Mucosa of descending colon (tissue), 3 donors: ENCODE measurements at regions not wholly inside any gene's neighbourhood (a gene's known extent, or its start where the extent isn't known, plus 50 kb on each side); places are given as distances from the start of the nearest gene placed in this dataset.

Experiments used
- ATAC-seq: fragments of 200-7000 bp; cut with Tn5 transposase; one replicate; pipeline ENCODE4 v1.9.1; 2020; ENCODE audit warnings: mild to moderate bottlenecking, moderate library complexity
- DNase-seq, 3 donors: peaks; one replicate each; pipeline ENCODE4 v3.0.0-alpha.2; 2020
- H3K36me3 ChIP-seq: fragments of 200-600 bp; one replicate; pipeline ENCODE4 v1.8.0; 2021; ENCODE audit warnings: low read depth, mild to moderate bottlenecking
- H3K4me1 ChIP-seq: fragments of 200-600 bp; one replicate; pipeline ENCODE4 v1.8.0; 2021; ENCODE audit warnings: low read depth, mild to moderate bottlenecking
- H3K4me3 ChIP-seq: fragments of 200-600 bp; one replicate; pipeline ENCODE4 v1.8.0; 2021; ENCODE audit warnings: mild to moderate bottlenecking
- H3K9me3 ChIP-seq: fragments of 200-600 bp; one replicate; pipeline ENCODE4 v1.8.0; 2021; ENCODE audit warnings: mild to moderate bottlenecking
- intact Hi-C, 2 donors: fragments of 100-400 bp; cut with DNase I in 1 of 2; cut with micrococcal nuclease in 1 of 2; formaldehyde crosslinking; loops; one replicate each; pipeline versions ENCODE4 v1.11.0 to v1.11.1; 2022; cut with DNase I, micrococcal nuclease
- TF ChIP-seq, protein P1 (sequence below): fragments of 200-600 bp; IDR thresholded peaks from one replicate; pipeline ENCODE4 v1.8.0; 2022; ENCODE audit warnings: antibody characterized with exemption, mild to moderate bottlenecking
- donor health status: DM: no; HTN: no; CAD: no; lungs with moderate emphysema.
- donor health status: DM: no; HTN: no; CAD: no.
- donor health status: DM: no; HTN: yes; CAD: no.

DNA sequence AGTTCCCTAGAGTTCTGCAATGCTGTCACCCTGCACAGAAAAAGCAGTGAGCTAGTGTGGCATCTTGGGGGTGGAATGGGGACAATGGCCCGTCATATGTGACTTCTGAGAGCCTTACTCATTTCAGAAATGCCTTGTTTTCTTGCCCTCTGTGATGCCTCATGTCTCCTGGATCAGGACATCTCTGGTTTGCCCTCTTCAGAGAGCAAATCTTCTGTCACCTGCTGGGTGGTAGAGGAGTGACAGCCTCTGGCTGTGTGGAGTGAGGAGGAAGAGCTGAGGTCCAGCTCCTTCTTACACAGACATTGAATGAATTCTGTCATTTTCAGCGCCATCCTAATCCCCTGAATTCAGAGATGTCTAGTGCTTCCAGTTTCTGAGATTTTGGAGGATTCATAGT, 55.6 kb upstream of the PHLPP1 start:
- no peaks in the 10 kb centered on the region for H3K36me3 ChIP-seq
- no peak for DNase-seq
- no peaks in the 10 kb centered on the region for H3K9me3 ChIP-seq
- TF ChIP-seq, protein P1, sequence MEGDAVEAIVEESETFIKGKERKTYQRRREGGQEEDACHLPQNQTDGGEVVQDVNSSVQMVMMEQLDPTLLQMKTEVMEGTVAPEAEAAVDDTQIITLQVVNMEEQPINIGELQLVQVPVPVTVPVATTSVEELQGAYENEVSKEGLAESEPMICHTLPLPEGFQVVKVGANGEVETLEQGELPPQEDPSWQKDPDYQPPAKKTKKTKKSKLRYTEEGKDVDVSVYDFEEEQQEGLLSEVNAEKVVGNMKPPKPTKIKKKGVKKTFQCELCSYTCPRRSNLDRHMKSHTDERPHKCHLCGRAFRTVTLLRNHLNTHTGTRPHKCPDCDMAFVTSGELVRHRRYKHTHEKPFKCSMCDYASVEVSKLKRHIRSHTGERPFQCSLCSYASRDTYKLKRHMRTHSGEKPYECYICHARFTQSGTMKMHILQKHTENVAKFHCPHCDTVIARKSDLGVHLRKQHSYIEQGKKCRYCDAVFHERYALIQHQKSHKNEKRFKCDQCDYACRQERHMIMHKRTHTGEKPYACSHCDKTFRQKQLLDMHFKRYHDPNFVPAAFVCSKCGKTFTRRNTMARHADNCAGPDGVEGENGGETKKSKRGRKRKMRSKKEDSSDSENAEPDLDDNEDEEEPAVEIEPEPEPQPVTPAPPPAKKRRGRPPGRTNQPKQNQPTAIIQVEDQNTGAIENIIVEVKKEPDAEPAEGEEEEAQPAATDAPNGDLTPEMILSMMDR, result no peak
- intact Hi-C loops, result no loop called here
- H3K4me1 ChIP-seq, result no peaks in the 10 kb centered on the region
- no peak overlapping the region for H3K4me3 ChIP-seq
- ATAC-seq, result no peak

DNA sequence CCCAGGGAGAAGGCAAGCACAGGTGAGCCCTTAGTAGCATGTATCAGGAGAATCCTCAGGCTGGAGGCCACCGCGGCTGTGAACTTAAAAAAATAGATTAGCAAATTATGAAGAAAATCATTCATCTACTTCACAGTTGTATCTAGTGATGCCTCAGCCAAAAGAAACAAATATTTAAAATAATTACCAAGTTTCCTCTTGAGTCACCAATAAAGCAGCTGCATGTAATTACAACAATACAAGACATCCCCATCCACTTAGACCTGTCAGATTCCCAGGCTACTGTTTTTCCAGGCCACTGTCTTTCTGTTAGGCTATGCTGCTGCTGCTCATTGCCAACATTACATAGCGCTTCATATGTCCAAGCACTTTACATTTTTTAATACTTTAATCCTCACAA, 54.6 kb upstream of the PHLPP1 start:
- TF ChIP-seq, protein P1, result no peak
- Histone ChIP-seq H3K4me1 (no peaks in the 10 kb centered on the region), H3K9me3 (no peaks in the 10 kb centered on the region), H3K36me3 (no peaks in the 10 kb centered on the region), H3K4me3 (no peak overlapping the region)
- no peak for ATAC-seq
- intact Hi-C loops, result no loop called here
- DNase-seq, result no peak

DNA sequence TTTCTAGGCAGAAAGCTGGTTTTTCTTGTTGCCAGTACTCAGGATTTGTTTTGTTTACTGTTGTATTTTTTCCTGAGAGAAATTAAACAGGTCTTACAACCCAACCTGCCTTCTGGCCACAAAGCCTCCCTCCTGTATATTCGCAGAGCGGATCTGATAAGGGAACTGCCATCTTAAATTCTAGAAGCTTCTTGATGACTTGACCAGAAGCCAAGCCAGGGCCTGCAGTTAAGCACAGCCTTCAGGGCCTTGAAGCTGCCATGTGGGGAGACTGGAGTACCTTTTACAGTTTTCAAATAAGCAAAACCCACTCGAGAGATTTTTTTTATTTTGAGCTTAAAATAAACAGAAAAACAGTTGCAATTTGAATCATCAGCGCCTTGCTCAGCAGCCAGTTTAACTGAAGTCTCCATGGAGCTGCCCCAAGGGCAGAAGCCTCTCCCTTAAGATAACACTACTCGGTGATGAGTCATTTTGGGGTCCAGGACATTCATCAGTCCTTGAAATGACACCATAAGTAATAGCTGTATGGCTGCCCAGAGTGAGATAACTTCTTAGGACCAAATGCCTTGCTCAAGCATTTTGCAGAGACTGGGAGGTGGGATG, 51.5 kb upstream of the PHLPP1 start:
- Histone ChIP-seq H3K4me1 (no peaks in the 10 kb centered on the region), H3K9me3 (no peaks in the 10 kb centered on the region), H3K4me3 (no peak overlapping the region), H3K36me3 (no peaks in the 10 kb centered on the region)
- ATAC-seq, result no peak
- intact Hi-C loops, result no loop called here
- DNase-seq, result no peak
- TF ChIP-seq, protein P1, result no peak

DNA sequence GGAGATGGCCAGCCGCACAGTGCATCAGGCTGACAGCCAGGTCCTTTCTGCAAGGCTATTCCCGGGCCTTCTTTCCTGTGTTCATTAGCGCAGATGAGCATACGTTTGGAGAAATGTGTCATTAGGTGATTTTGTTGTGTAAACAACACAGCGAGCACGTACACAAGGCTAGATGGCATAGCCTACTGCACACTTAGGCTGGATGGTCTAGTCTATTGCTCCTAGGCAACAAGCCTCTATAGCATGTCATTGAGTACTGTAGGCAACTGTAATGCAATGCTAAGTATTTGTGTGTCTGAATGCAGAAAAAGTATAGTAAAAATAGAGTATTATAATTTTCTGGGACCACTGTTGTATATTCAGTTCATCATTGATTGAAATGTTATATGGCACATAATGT, 50.9 kb upstream of the PHLPP1 start:
- Histone ChIP-seq H3K36me3 (no peaks in the 10 kb centered on the region), H3K9me3 (no peaks in the 10 kb centered on the region), H3K4me3 (no peak overlapping the region), H3K4me1 (no peaks in the 10 kb centered on the region)
- no peak for DNase-seq
- intact Hi-C loops, result no loop called here
- TF ChIP-seq, protein P1, result no peak
- ATAC-seq, result no peak

DNA sequence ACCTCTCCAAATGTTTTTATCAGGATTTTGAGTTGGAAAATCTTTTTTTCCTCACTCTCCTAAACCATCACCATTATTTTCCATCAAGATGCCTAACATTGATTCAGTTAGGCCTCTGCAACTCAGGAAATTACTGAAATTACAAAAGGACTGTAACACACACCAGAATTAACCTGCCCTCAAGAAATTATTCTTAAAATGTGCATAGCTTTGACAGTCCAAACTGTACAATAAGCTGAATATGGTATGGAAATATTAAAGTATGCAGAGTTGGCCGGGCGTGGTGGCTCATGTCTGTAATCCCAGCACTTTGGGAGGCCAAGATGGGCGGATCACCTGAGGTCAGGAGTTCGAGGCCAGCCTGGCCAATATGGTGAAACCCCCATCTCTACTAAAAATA, 50.2 kb upstream of the PHLPP1 start:
- H3K4me3 ChIP-seq, result no peak overlapping the region
- TF ChIP-seq, protein P1, result no peak
- DNase-seq, result no peak
- H3K36me3 ChIP-seq, result no peaks in the 10 kb centered on the region
- H3K4me1 ChIP-seq, result no peaks in the 10 kb centered on the region
- ATAC-seq, result no peak
- intact Hi-C loops, result no loop called here
- no peaks in the 10 kb centered on the region for H3K9me3 ChIP-seq
